H1 (cell line): ENCODE measurements at regions not wholly inside any gene's neighbourhood (a gene's known extent, or its start where the extent isn't known, plus 50 kb on each side); places are given as distances from the start of the nearest gene placed in this dataset.

ENCODE experiments used
- BCL11A ChIP-seq, 2 experiments: IDR thresholded peaks; one replicate each; pipeline ENCODE4 v1.6.1; 2011; ENCODE audit warnings: low read depth in 2 of 2, low read length in 2 of 2, mild to moderate bottlenecking in 2 of 2
- CTCF ChIP-seq, 3 experiments: IDR thresholded peaks; 1 replicate in 2 of 3; 2 replicates in 1 of 3; pipeline versions ENCODE4 v1.5.1 to v1.6.1; 2011; ENCODE audit warnings: low read length in 3 of 3, mild to moderate bottlenecking in 3 of 3, inconsistent platforms in 2 of 3, low read depth in 1 of 3, moderate library complexity in 1 of 3; ENCODE audit not compliant: insufficient read depth in 1 of 3; ENCODE audit errors: control extremely low read depth in 1 of 3
- EZH2 ChIP-seq: fragments of 200-600 bp; sonication (generic); IDR thresholded peaks from 2 replicates; pipeline ENCODE4 v1.7.1; 2012; ENCODE audit warnings: low read depth, mild to moderate bottlenecking, moderate library complexity, low read length, inconsistent platforms; ENCODE audit not compliant: severe bottlenecking
- MAFK ChIP-seq: IDR thresholded peaks from 2 replicates; pipeline ENCODE4 v1.6.1; 2012; ENCODE audit warnings: low read depth, mild to moderate bottlenecking, improper control_type of control experiment, low read length
- PHF8 ChIP-seq: fragments of 200-600 bp; sonication (generic); conservative IDR thresholded peaks from 2 replicates; pipeline ENCODE4 v1.7.1; 2012; ENCODE audit warnings: low read depth, mild to moderate bottlenecking, inconsistent platforms, low read length, moderate library complexity
- POLR2A ChIP-seq, 2 experiments: IDR thresholded peaks; 1 replicate in 1 of 2; 2 replicates in 1 of 2; pipeline ENCODE4 v1.6.1; 2011; ENCODE audit warnings: low read depth in 2 of 2, low read length in 2 of 2, mild to moderate bottlenecking in 2 of 2; ENCODE audit errors: control extremely low read depth in 1 of 2
- RBBP5 ChIP-seq: IDR thresholded peaks from 2 replicates; pipeline ENCODE4 v1.7.1; 2012; ENCODE audit warnings: low read depth, mild to moderate bottlenecking, inconsistent platforms, low read length, moderate library complexity, borderline replicate concordance
- SIN3A ChIP-seq, 2 experiments: IDR thresholded peaks in 1 of 2; conservative IDR thresholded peaks in 1 of 2; 2 replicates each; pipeline ENCODE4 v1.6.1; 2011 to 2012; ENCODE audit warnings: low read length in 2 of 2, improper control_type of control experiment in 1 of 2, low read depth in 1 of 2, mild to moderate bottlenecking in 1 of 2
- SIX5 ChIP-seq: IDR thresholded peaks from 2 replicates; pipeline ENCODE4 v1.6.1; 2011; ENCODE audit warnings: mild to moderate bottlenecking, low read depth, low read length
- SUZ12 ChIP-seq: fragments of 200-600 bp; sonication (generic); IDR thresholded peaks from 2 replicates; pipeline ENCODE4 v1.6.1; 2012; ENCODE audit warnings: mild to moderate bottlenecking, inconsistent platforms, low read length, moderate library complexity, mixed read lengths
- TF ChIP-seq, protein P1 (sequence below): IDR thresholded peaks from 2 replicates; pipeline ENCODE4 v1.6.1; 2012; ENCODE audit warnings: inconsistent platforms

- TF ChIP-seq PHF8, result no peak
- no peak for TF ChIP-seq MAFK
- no peak for TF ChIP-seq SIX5
- TF ChIP-seq CTCF (IDR thresholded peaks at IDR 0.05; ENCODE audit: control extremely low read depth in 1 of 3, insufficient read depth in 1 of 3, low read depth in 1 of 3, low read length in 3 of 3), result no peak
- TF ChIP-seq SIN3A (conservative IDR thresholded peaks at IDR 0.05 in 1 of 2, IDR thresholded peaks at IDR 0.05 in 1 of 2; ENCODE audit: low read depth in 1 of 2, low read length in 2 of 2), result no peak
- no peak for TF ChIP-seq EZH2
- TF ChIP-seq RBBP5, result no peak
- no peak for TF ChIP-seq BCL11A (IDR thresholded peaks at IDR 0.05; ENCODE audit: low read depth in 2 of 2, low read length in 2 of 2)
- no peak for TF ChIP-seq SUZ12
- no peak for TF ChIP-seq POLR2A (IDR thresholded peaks at IDR 0.05; ENCODE audit: control extremely low read depth in 1 of 2, low read depth in 2 of 2, low read length in 2 of 2)
- TF ChIP-seq, protein P1, sequence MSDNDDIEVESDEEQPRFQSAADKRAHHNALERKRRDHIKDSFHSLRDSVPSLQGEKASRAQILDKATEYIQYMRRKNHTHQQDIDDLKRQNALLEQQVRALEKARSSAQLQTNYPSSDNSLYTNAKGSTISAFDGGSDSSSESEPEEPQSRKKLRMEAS, result no peak
These were observed 132.8 kb upstream of the DPH6 start for GRCh38 chr15:35678774-35679173.
